HK-2 (cell line): ENCODE measurements at regions not wholly inside any gene's neighbourhood (a gene's known extent, or its start where the extent isn't known, plus 50 kb on each side); places are given as distances from the start of the nearest gene placed in this dataset.

Experiments
- DNase-seq: peaks from one replicate; pipeline ENCODE4 v3.0.0-alpha.2; 2018; ENCODE audit not compliant: unreplicated experiment

DNA sequence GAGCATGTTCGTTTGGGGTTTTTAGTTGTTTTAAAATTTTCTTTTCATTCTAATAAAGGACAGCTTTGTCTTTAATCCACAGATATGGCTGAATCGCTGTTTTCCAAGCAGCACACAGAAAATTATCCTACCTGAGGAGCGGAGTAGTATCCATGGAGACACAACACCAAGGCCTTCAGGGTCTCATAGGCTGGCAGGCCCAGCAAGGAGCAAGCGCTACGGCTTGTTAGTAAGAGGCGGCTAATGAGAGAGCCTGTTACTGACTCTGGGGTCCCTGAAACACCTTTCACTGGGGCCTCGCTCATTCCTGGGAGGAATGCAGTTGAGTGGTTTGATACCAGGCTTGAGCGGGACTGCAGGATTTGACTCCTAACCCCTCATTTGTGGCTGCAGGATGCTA lies 303.8 kb upstream of the CDH4 start:
- no peak for DNase-seq

DNA sequence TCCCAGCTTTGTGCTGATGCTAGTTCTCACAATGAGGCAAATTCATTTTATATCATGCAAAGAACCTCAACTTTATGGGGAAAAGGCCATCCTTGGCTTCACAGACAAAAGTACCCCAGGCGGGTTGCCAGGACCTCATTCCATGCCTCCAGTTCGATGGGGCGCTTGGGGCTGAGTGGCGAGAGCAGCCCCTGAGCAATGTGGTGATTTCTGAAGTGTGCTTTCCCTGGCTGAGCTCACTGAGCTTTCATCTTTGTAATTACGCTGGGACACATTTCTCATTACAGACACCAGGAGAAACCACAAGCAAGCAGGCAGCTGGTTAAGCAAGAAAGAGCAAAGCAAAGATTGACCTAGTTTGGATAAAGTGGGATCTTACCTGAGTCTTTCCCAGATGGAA lies 301.5 kb upstream of the CDH4 start:
- DNase-seq = no peak

DNA sequence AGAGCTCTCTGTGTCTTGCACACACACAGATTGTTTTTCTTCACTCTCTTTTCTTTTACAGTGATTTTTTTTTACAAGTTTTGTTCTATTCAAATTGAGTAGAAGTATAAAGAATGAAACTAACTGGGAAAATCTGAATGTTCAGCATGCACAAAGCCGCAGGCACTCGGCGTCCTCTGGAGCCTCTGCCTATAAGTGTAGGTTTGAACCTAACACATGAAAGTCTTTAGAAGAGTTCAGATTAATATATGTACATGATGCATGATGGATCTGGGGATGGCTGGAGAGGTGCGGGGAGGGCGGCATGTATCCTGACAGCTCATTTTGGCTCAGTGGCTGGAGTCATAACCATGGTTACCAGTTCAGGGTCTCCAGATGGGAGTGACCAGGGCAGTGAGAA lies 301.1 kb upstream of the CDH4 start:
- no peak for DNase-seq

- DNase-seq = no peak
Measured at GRCh38 chr20:60952861-60953260, 299.2 kb upstream of the CDH4 start.

DNA sequence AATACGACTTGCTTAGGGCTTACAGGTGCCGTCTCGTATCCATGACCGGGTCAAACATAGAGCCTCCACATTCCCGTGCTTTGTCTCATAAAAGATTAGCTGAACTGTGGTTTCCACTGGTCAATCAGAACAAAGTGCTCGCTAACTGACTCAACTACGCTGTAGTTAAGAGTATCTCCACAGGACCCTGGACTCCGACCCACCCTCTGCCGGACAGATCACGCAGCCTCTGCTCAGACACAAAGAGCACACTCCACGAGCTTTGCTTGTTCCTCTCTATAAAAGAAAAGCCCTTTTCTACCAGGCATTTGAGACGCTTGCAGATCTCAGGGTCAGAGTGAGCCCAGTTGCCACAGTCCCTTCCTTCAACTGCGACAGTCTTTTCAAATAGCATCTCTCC lies 298.7 kb upstream of the CDH4 start:
- DNase-seq = no peak

GRCh38 chr20:60955706-60956105 lies 296.4 kb upstream of the CDH4 start:
- DNase-seq = no peak

DNA sequence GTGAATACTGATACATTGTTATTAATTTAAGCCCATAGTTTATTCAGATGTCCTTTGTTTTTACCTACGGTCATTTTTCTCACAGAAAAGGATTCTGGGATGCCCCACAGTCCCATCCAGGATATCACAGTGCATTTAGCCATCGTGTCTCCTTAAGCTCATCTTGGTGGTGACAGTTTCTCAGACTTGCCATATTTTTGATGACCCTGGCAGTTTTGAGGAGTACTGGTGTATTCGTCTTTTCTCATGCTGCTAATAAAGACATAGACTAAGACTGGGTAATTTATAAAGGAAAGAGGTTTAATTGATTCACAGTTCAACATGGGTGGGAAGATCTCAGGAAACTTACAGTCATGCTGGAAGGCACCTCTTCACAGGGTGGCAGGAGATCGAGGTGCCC lies 295.9 kb upstream of the CDH4 start:
- no peak for DNase-seq

DNA sequence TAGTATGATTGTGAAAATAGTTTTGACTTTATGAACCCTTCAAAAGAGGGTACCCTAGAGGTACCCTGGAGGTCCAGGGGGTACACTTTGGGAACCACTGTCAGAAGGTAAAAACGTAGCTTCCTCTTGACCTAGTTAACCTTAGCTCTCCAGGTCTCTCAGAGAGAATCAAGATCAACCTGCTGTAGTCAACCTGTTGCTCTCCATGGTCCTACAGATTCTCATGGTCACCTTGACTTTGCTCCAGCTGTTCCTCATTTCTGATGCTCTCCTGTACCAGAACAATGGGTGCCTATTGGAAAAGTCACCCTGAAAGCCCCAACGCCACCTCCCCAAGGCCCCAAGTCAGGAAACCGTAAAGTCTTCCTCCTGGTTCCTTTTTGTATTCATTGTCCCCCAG lies 294.4 kb upstream of the CDH4 start:
- DNase-seq = no peak

GRCh38 chr20:60959971-60960370 lies 292.1 kb upstream of the CDH4 start:
- no peak for DNase-seq

- DNase-seq = no peak
Measured at GRCh38 chr20:60960500-60960899, 291.6 kb upstream of the CDH4 start.

DNA sequence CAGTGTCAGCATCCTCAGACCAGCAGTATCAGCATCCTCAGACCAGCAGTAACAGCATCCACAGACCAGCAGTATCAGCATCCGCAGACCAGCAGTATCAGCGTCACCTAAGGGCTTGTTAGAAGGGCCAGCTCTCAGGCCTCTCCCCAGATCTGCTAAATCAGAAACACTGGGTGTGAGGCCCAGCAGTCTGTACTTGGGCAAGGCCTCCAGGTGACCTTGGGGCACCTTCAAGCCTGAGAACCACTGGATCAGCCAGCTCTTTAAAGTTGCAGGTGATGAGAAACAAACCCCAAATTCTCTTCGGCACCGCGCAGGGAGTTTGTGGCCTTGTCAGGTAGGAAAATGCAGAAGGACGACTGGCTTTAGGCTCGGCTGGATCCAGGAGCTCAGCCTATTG lies 290.5 kb upstream of the CDH4 start:
- no peak for DNase-seq

GRCh38 chr20:60962367-60963045 lies 289.6 kb upstream of the CDH4 start:
- no peak for DNase-seq

- DNase-seq = no peak
Measured at GRCh38 chr20:60963146-60963545, 288.9 kb upstream of the CDH4 start.

DNA sequence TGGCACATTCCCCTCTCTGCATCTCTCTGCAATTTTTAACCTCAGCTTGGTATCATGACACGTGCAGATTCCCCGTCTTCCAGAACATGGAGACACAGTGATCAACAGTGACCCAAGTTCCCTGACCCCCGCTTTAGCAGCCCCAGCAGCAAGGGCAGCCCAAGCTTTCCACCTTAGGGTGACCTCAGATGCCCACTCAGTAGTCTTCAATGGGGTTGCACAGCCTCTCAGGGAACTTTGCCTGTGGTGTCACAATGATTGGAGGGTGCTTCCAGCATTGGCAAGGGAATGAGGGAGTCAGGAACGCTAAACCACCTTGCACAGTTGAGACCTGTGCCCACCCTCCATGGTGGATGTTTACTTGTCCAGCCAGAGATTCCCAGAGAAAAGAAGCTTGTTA lies 287.1 kb upstream of the CDH4 start:
- DNase-seq = no peak

DNA sequence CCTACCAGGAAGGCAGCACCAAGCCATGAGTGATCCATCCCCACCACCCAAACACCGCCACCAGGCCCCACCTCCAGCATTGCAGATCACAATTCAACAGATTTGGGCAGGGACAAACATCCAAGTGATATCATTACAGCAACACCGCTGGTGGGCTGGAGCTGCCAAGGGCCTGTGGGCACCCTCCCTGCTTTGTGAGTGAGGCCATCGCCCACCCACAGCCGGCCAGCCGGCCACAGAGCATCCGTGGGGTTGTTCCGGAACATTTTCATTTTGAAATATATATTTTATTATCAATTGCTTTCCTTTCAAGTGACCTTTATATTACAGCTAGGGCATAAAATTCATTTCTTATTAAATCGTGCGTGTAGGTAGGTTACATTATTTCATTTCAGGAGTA lies 286.0 kb upstream of the CDH4 start:
- no peak for DNase-seq

DNA sequence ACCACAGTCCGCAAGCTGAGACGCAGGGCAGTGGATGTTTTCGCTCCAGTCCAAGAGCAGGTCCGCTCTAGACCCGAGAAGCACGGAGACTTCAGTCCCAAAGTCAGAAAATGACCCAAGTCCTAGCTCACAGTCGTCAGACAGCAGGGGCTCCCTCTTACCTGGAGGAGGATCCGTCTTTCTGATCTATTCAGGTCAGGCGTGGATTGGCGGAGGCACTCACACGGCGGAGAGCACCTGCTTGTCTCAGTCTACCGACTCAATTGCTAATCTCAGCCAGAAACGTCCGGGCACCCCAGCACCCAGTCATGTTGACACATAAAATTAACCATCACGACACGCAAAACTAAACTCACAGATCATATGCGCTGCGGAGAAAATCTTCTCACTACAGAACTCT lies 285.3 kb upstream of the CDH4 start:
- no peak for DNase-seq

DNA sequence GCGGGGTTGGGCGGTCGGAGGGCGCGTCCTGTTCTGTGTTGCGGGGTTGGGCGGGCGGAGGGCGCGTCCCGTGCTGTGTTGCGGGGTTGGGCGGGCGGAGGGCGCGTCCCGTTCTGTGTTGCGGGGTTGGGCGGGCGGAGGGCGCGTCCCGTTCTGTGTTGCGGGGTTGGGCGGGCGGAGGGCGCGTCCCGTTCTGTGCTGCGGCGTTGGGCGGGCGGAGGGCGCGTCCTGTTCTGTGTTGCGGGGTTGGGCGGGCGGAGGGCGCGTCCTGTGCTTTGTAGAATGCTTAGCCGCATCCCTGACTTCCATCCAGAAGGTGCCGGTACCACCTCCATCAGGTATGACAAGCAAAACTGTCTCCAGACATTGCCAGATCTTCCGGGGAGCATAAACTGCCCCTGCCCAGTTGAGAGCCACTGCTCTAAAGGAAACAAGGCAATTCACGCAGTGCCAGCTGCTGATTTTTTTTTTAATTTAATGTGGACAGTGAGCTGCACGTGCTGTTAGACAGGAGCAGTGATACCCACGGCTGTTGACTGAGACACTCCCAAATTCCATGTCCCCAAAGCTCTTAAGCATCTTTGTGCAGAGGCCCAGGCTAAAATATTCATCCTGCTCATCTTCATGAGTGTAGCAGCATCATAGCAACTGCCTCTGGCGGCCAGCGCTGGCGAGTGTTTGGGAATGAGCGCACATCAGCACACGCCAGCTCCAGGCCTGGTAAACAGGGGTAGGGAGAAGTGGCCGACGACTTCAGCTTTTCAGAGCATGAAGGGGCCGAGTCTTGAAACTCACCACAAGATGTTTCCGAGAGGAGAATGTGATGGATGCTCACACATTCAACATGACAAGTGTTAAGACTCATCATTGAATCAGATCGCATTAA lies 284.4 kb upstream of the CDH4 start:
- no peak for DNase-seq

GRCh38 chr20:60968853-60969720 lies 283.0 kb upstream of the CDH4 start:
- DNase-seq = no peak

GRCh38 chr20:60970601-60971000 lies 281.5 kb upstream of the CDH4 start:
- DNase-seq = no peak

GRCh38 chr20:60974022-60974421 lies 278.0 kb upstream of the CDH4 start:
- DNase-seq = no peak

DNA sequence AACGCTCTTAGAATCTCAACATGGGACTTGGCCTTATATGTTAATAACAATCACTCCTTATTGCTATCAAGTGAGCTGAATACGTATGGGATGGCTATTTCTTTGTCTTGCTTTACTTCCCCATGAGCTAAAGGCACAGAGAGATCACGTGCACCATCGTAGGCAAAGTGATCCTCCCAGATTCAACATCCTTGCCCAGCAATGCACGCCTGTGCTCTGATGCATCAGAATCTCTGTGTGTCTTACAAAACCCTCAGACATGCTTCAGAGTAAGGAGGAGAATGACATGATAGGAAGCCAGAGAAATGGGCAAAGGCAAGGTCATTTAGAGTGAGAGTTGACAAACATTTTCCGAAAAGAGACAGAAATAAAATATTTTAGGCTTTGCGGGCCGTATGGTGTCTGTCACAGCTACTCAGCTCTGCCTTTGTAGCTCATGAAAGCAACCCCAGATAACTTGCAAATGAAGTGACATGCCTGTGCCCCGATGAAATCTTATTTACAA lies 277.6 kb upstream of the CDH4 start:
- no peak for DNase-seq

- DNase-seq = no peak
Measured at GRCh38 chr20:60976139-60976538, 275.9 kb upstream of the CDH4 start.
